Limb (tissue), 2 donors: ENCODE measurements at regions not wholly inside any gene's neighbourhood (a gene's known extent, or its start where the extent isn't known, plus 50 kb on each side); places are given as distances from the start of the nearest gene placed in this dataset.

ENCODE experiments used
- DNase-seq, 2 donors: peaks; one replicate each; pipeline ENCODE4 v3.0.0-alpha.2; 2016; ENCODE audit errors: extremely low spot score in 2 of 2

- DNase-seq = no peak
Observed at GRCh38 chr6:166752928-166753721, 126.1 kb upstream of the RPS6KA2 start.

GRCh38 chr6:166752097-166752496, 125.0 kb upstream of the RPS6KA2 start:
- DNase-seq = no peak

- peak in 1 of 2 donors; percentile 53 for DNase-seq
Observed at GRCh38 chr6:166751051-166751595, 124.1 kb upstream of the RPS6KA2 start.

- no peak for DNase-seq
Observed at GRCh38 chr6:166750108-166750793, 123.2 kb upstream of the RPS6KA2 start.

- no peak for DNase-seq
Observed at GRCh38 chr6:166749666-166750065, 122.6 kb upstream of the RPS6KA2 start.

GRCh38 chr6:166747644-166748595, 120.9 kb upstream of the RPS6KA2 start:
- no peak for DNase-seq

GRCh38 chr6:166745801-166746668, 119.0 kb upstream of the RPS6KA2 start:
- DNase-seq = no peak

- DNase-seq = peak in 1 of 2 donors; percentile 18
Observed at GRCh38 chr6:166744223-166745134, 117.4 kb upstream of the RPS6KA2 start.

GRCh38 chr6:166743406-166744222, 116.6 kb upstream of the RPS6KA2 start:
- peak in 1 of 2 donors; percentile 24 for DNase-seq

- peak in 1 of 2 donors; percentile 4 for DNase-seq
Observed at GRCh38 chr6:166742981-166743380, 115.9 kb upstream of the RPS6KA2 start.

- DNase-seq = peak in 1 of 2 donors; percentile 20
Observed at GRCh38 chr6:166739976-166740318, 112.9 kb upstream of the RPS6KA2 start.

GRCh38 chr6:166739117-166739975, 112.3 kb upstream of the RPS6KA2 start:
- peak in 1 of 2 donors; percentile 31 for DNase-seq

- peak in 1 of 2 donors; percentile 26 for DNase-seq
Observed at GRCh38 chr6:166738386-166739116, 111.5 kb upstream of the RPS6KA2 start.

GRCh38 chr6:166737261-166737660, 110.2 kb upstream of the RPS6KA2 start:
- DNase-seq = peak in 1 of 2 donors; percentile 12

- DNase-seq = peak in 1 of 2 donors; percentile 17
Observed at GRCh38 chr6:166736634-166737033, 109.6 kb upstream of the RPS6KA2 start.

- peak in 1 of 2 donors; percentile 0 for DNase-seq
Observed at GRCh38 chr6:166733900-166734299, 106.8 kb upstream of the RPS6KA2 start.

GRCh38 chr6:166729658-166730057, 102.6 kb upstream of the RPS6KA2 start:
- DNase-seq = no peak
